ENCODE measurements at regions not wholly inside any gene's neighbourhood (a gene's known extent, or its start where the extent isn't known, plus 50 kb on each side); places are given as distances from the start of the nearest gene placed in this dataset.

GRCh38 chr2:48157150-48157549 is 157.3 kb upstream of the FOXN2 start:
- no peak for TF ChIP-seq CTCF (IDR thresholded peaks at IDR 0.05; ENCODE audit: extremely low read depth, missing control alignments)
- no peak for DNase-seq (ENCODE audit: low spot score)

- TF ChIP-seq CTCF (IDR thresholded peaks at IDR 0.05; ENCODE audit: extremely low read depth, missing control alignments), result no peak
- DNase-seq (ENCODE audit: low spot score), result no peak
Observed at GRCh38 chr2:48161628-48162027, 152.9 kb upstream of the FOXN2 start.

DNA sequence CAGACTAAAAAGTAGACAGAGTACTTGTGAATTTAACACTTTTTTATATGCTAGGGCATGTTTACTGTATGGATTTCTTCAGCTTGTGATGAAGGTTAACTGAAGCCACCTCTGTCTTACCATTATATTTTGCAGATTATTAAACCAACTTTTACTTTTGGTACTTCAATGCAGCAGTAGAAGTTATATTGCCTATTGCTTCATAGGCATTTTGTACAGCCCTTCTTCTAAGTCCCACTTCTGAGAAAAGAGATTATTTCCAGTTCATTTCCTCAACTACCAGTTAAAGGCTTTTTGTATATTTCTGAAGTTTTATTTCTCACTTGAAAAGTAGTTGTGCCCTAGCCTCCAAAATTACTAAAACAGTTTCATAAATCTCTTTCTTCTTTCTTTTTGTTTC is 151.7 kb upstream of the FOXN2 start:
- DNase-seq (ENCODE audit: low spot score), result no peak
- no peak for TF ChIP-seq CTCF (IDR thresholded peaks at IDR 0.05; ENCODE audit: extremely low read depth, missing control alignments)

DNA sequence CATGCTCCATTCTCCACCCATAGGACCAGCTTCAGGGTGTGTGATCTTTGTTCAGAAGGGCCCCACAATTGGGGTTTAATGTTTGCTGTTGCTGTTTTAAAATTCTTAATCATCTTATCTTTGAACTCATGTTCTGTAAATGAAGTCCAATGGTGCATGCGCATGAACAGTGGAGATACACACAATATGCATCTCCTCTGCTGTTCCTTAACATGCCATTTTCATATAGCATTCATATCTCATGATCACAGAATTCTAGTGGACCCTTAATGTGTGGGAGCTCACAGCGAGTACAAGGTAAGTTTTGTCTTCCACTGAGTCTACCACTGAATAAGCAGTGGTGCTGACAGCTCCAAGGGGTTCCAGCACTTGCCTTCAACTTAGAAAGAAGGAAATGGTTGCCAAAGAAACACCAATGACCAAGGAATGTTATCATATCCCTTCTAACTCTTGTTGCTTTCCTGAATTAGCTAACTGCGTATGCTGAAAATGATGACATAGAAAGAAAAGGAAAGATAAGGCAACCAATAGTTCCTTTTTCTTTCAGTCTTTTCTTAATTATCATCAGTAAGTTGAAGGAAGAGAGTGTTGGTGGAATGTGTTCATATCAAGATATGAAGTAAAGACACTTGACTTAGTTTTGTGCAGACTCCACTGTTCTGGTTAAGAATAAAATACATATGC is 149.3 kb upstream of the FOXN2 start:
- DNase-seq (ENCODE audit: low spot score), result no peak
- TF ChIP-seq CTCF (IDR thresholded peaks at IDR 0.05; ENCODE audit: extremely low read depth, missing control alignments), result no peak

DNA sequence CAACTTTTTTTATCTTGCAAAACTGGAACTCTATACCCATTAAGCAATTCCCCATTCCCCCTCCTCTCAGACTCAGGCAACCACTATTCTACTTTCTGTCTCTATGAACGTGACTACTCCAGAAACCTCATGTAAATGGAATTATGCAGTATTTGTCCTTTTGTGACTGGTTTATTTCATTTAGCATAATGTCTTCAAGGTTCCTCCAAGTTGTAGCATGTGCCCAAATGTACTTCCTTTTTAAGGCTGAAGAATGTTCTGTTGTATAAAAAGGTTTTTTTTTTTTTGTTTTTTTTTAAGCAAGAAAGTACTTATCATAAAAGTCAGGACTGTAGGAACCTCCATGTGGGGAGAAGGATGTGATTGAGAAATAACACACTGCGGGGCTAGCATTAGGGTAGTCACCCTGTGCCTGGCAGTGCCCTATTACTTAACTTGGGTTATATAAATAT is 145.3 kb upstream of the FOXN2 start:
- no peak for TF ChIP-seq CTCF (IDR thresholded peaks at IDR 0.05; ENCODE audit: extremely low read depth, missing control alignments)
- DNase-seq (ENCODE audit: low spot score), result no peak

DNA sequence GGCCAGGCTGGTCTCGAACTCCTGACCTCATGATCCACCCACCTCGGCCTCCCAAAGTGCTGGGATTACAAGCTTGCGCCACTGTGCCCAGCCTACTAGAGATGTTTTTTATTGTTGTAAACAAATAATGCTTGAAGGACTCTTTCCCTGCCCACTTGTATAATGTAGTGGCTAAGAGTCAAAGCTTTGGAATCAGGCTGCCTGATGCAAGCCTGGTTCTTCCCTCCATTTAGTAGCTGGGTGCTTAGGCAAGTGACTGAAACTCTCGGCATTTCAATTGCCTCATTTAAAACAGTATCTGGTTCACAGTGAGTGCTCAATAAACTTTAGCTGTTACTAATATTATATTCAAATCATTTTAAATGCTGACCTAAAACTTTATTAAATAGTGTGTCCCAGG is 144.2 kb upstream of the FOXN2 start:
- DNase-seq (ENCODE audit: low spot score), result no peak
- TF ChIP-seq CTCF (IDR thresholded peaks at IDR 0.05; ENCODE audit: extremely low read depth, missing control alignments), result no peak

DNA sequence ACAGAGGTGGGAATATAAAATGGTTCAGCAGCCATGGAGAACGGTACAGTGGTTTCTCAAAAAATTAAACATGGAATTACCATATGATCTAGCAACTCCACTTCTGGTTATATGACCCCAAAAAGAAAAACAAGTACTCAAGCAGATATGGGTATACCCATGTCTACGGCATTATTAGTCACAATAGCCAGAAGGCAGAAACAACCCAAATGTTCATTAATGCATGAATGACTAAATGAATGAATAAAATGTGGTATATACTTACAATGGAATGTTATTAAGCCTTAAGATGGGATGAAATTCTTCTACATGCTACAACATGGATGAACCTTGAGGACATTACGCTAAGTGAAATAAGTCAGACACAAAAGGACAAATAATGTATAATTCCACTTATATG is 141.3 kb upstream of the FOXN2 start:
- DNase-seq (ENCODE audit: low spot score), result no peak
- no peak for TF ChIP-seq CTCF (IDR thresholded peaks at IDR 0.05; ENCODE audit: extremely low read depth, missing control alignments)
